Right atrium auricular region (tissue), 2 donors: ENCODE measurements at regions not wholly inside any gene's neighbourhood (a gene's known extent, or its start where the extent isn't known, plus 50 kb on each side); places are given as distances from the start of the nearest gene placed in this dataset.
A peak's percentile ranks its signal among the peaks of the same experiment; 100 is the strongest.

Source experiments
- DNase-seq: peaks from one replicate; pipeline ENCODE4 v3.0.0-alpha.2; 2019; ENCODE audit warnings: low spot score
- H3K27ac ChIP-seq, 2 donors: fragments of 200-600 bp; sonication (generic); 1 replicate in 1 of 2; 2 replicates in 1 of 2; pipeline ENCODE4 v1.5.1; 2016 to 2019
- H3K27me3 ChIP-seq, 2 donors: fragments of 200-600 bp; sonication (generic); one replicate each; pipeline versions ENCODE4 v1.5.1 to v1.6.0; 2017 to 2019
- H3K36me3 ChIP-seq: fragments of 200-600 bp; sonication (generic); one replicate; pipeline ENCODE4 v1.5.1; 2016
- H3K4me1 ChIP-seq, 2 donors: fragments of 200-600 bp; sonication (generic); one replicate each; pipeline versions ENCODE4 v1.5.1 to v1.6.0; 2017 to 2019
- H3K4me3 ChIP-seq, 2 donors: fragments of 200-600 bp; sonication (generic); 1 replicate in 1 of 2; 2 replicates in 1 of 2; pipeline ENCODE4 v1.5.1; 2017 to 2019; ENCODE audit warnings: mild to moderate bottlenecking in 1 of 2, moderate library complexity in 1 of 2
- H3K9me3 ChIP-seq, 2 donors: fragments of 200-600 bp; sonication (generic); one replicate each; pipeline ENCODE4 v1.5.1; 2019
- TF ChIP-seq, protein P1 (sequence below), 2 donors: fragments of 200-600 bp; sonication (generic); IDR thresholded peaks; one replicate each; pipeline ENCODE4 v1.5.1; 2019; ENCODE audit warnings: antibody characterized with exemption in 2 of 2

GRCh38 chr13:39208636-39209035 lies 170.4 kb downstream of the NHLRC3 start:
- TF ChIP-seq, protein P1, sequence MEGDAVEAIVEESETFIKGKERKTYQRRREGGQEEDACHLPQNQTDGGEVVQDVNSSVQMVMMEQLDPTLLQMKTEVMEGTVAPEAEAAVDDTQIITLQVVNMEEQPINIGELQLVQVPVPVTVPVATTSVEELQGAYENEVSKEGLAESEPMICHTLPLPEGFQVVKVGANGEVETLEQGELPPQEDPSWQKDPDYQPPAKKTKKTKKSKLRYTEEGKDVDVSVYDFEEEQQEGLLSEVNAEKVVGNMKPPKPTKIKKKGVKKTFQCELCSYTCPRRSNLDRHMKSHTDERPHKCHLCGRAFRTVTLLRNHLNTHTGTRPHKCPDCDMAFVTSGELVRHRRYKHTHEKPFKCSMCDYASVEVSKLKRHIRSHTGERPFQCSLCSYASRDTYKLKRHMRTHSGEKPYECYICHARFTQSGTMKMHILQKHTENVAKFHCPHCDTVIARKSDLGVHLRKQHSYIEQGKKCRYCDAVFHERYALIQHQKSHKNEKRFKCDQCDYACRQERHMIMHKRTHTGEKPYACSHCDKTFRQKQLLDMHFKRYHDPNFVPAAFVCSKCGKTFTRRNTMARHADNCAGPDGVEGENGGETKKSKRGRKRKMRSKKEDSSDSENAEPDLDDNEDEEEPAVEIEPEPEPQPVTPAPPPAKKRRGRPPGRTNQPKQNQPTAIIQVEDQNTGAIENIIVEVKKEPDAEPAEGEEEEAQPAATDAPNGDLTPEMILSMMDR (IDR thresholded peaks at IDR 0.05) = no peak
- H3K36me3 ChIP-seq = no peaks in the 10 kb centered on the region
- peaks cover 0 to 6% of the 10 kb centered on the region in 2 donors for H3K4me1 ChIP-seq
- DNase-seq = no peak
- H3K27ac ChIP-seq = no peak overlapping the region
- H3K4me3 ChIP-seq = no peak overlapping the region
- H3K27me3 ChIP-seq = no peaks in the 10 kb centered on the region
- no peaks in the 10 kb centered on the region for H3K9me3 ChIP-seq

DNA sequence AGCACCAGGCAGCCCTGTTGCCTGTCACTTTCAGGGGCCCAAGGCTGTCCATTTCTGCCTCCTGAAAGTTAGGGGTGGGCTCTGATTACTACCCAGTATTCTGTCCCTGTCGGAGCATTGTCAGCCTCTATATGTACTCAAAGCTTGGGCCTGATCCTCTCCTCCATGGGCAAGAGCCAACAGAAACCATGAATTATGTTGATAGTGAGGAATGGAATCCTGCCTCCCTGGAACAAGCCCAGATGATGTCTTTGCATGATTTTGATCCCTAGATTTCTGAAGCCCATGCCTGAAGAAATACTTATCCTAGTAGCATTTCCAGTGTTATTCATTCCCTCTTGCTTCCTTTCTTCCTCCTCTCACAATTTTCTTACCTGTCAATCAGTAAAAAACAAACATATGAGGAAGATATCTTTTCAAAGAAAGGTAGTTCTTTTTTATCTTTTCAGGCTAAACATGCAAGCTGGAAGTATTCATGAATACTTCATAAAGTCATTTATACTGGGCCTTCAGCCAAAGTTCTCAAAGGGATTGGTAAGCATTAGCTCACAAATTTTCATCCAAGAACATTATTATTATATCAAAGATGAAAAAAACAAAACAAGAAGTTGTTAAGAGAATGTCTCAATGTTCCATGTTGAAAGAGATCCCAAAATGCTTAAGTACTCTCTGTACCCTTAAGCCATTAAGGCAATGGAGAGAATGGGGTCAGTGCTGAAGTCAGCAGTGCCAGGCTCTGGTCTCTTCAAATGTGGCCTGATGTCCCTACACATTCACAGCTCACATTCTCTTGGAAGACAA lies 171.7 kb downstream of the NHLRC3 start:
- TF ChIP-seq, protein P1 (IDR thresholded peaks at IDR 0.05) = no peak
- Histone ChIP-seq H3K36me3 (no peaks in the 10 kb centered on the region), H3K27ac (peak overlapping the region; percentile 3 to 14), H3K4me1 (peaks cover 0 to 6% of the 10 kb centered on the region in 2 donors), H3K9me3 (no peaks in the 10 kb centered on the region), H3K27me3 (no peaks in the 10 kb centered on the region), H3K4me3 (no peak overlapping the region)
- no peak for DNase-seq

- TF ChIP-seq, protein P1 (IDR thresholded peaks at IDR 0.05) = no peak
- H3K27ac ChIP-seq = peak overlapping the region; percentile 3 to 21
- no peaks in the 10 kb centered on the region for H3K36me3 ChIP-seq
- DNase-seq = no peak
- H3K4me1 ChIP-seq = peaks cover 0 to 6% of the 10 kb centered on the region in 2 donors
- H3K9me3 ChIP-seq = no peaks in the 10 kb centered on the region
- no peak overlapping the region for H3K4me3 ChIP-seq
- H3K27me3 ChIP-seq = no peaks in the 10 kb centered on the region
These were observed 172.8 kb downstream of the NHLRC3 start for GRCh38 chr13:39210961-39211534.

DNA sequence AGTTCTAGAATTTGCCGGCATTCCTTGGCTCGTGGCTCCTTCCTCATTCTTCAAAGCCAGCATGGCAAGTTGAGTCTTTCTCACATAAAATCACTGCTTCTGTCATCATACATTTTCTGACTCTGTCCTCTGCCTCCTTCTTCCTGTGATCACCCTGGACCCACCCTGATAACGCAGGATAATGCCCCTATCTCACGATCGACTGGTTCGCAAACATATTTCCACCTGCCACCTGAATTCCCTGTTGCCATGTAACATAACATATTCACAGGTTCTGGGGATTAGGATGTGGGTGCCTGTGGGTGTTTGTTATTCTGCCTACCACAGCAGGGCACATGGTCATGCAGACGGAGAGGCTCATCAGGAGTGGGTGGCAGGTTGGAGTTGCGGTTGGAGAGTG lies 177.7 kb downstream of the NHLRC3 start:
- Histone ChIP-seq H3K27me3 (no peaks in the 10 kb centered on the region), H3K4me1 (no peaks in the 10 kb centered on the region), H3K27ac (no peak overlapping the region), H3K9me3 (no peaks in the 10 kb centered on the region), H3K36me3 (no peaks in the 10 kb centered on the region), H3K4me3 (no peak overlapping the region)
- no peak for DNase-seq
- TF ChIP-seq, protein P1 (IDR thresholded peaks at IDR 0.05) = no peak

DNA sequence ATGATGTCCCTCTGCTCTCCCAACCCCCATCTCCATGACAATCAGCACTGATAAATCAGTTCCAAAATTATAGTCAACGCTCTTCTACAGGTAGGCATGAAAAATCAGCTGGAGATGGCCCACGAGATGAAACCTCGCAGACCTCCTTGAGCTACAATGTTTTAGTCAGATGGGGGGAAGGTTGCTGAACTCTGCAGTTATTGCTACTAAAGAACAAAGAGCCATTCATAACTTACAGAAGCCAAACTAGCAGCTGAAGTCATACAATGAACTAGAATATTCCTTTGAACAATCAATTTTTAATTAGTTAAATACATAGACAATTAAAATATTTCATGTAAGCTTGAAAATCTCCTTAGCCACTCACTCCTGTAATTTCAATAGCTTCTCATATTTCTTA lies 179.2 kb downstream of the NHLRC3 start:
- H3K27me3 ChIP-seq = no peaks in the 10 kb centered on the region

More for the DNA sequence above, 179.2 kb downstream of the NHLRC3 start:
- H3K27ac ChIP-seq = no peak overlapping the region
- H3K36me3 ChIP-seq = no peaks in the 10 kb centered on the region
- H3K4me3 ChIP-seq = no peak overlapping the region
- DNase-seq = no peak
- no peaks in the 10 kb centered on the region for H3K4me1 ChIP-seq
- TF ChIP-seq, protein P1 (IDR thresholded peaks at IDR 0.05) = no peak
- no peaks in the 10 kb centered on the region for H3K9me3 ChIP-seq
